ENCODE measurements at regions not wholly inside any gene's neighbourhood (a gene's known extent, or its start where the extent isn't known, plus 50 kb on each side); places are given as distances from the start of the nearest gene placed in this dataset.

GRCh38 chr6:12533586-12533985, 183.0 kb upstream of the PHACTR1 start:
- Mint-ChIP-seq H3K27me3 (ENCODE audit: low read depth, unreplicated experiment) (no peaks in the 10 kb centered on the region), H3K9me3 (ENCODE audit: unreplicated experiment) (no peaks in the 10 kb centered on the region), H3K4me1 (ENCODE audit: low read depth, unreplicated experiment) (peaks cover 19% of the 10 kb centered on the region), H3K36me3 (ENCODE audit: low read depth, unreplicated experiment) (no peaks in the 10 kb centered on the region), H3K27ac (ENCODE audit: unreplicated experiment) (no peak overlapping the region), H3K4me3 (ENCODE audit: unreplicated experiment) (no peak overlapping the region)
- H4K20me1 ChIP-seq (ENCODE audit: insufficient read depth, low read length) = no peaks in the 10 kb centered on the region
- DNase-seq (ENCODE audit: low read depth) (no peak), FAIRE-seq (no peak)
- H3K27ac ChIP-seq (ENCODE audit: low read depth, low read length) = no peak overlapping the region
- H3K4me1 ChIP-seq (ENCODE audit: insufficient read depth, low read length) = peaks cover 13% of the 10 kb centered on the region
- no peaks in the 10 kb centered on the region for H3K9me3 ChIP-seq (ENCODE audit: insufficient read depth, low read depth, low read length)
- no peak overlapping the region for H2AFZ ChIP-seq (ENCODE audit: low read depth, low read length)
- no peak overlapping the region for H3K4me2 ChIP-seq (ENCODE audit: low read length)
- TF ChIP-seq CTCF (IDR thresholded peaks at IDR 0.05; ENCODE audit: insufficient read depth, low read depth, low read length) = no peak
- no peak for TF ChIP-seq EZH2 (IDR thresholded peaks at IDR 0.05; ENCODE audit: insufficient read depth, low read length)
- no peak overlapping the region for H3K4me3 ChIP-seq (ENCODE audit: insufficient read depth, low read depth, low read length)
- H3K36me3 ChIP-seq (ENCODE audit: insufficient read depth, low read length) = no peaks in the 10 kb centered on the region
- no peak overlapping the region for H3K9ac ChIP-seq (ENCODE audit: low read length)
- H3K79me2 ChIP-seq (ENCODE audit: insufficient read depth, low read length) = no peaks in the 10 kb centered on the region
- H3K27me3 ChIP-seq (ENCODE audit: insufficient read depth, low read length) = no peaks in the 10 kb centered on the region

- Histone ChIP-seq H3K4me2 (ENCODE audit: low read length) (no peak overlapping the region), H3K4me1 (ENCODE audit: insufficient read depth, low read length) (peaks cover 19% of the 10 kb centered on the region), H3K79me2 (ENCODE audit: insufficient read depth, low read length) (no peaks in the 10 kb centered on the region), H3K36me3 (ENCODE audit: insufficient read depth, low read length) (no peaks in the 10 kb centered on the region), H4K20me1 (ENCODE audit: insufficient read depth, low read length) (no peaks in the 10 kb centered on the region), H3K9ac (ENCODE audit: low read length) (no peak overlapping the region), H3K4me3 (ENCODE audit: insufficient read depth, low read depth, low read length) (no peak overlapping the region), H3K9me3 (ENCODE audit: insufficient read depth, low read depth, low read length) (no peaks in the 10 kb centered on the region), H3K27me3 (ENCODE audit: insufficient read depth, low read length) (no peaks in the 10 kb centered on the region), H2AFZ (ENCODE audit: low read depth, low read length) (no peak overlapping the region), H3K27ac (ENCODE audit: low read depth, low read length) (no peak overlapping the region)
- no peak overlapping the region for H3K27ac Mint-ChIP-seq (ENCODE audit: unreplicated experiment)
- H3K9me3 Mint-ChIP-seq (ENCODE audit: unreplicated experiment) = no peaks in the 10 kb centered on the region
- peak; percentile 11 for DNase-seq (ENCODE audit: low read depth)
- no peaks in the 10 kb centered on the region for H3K27me3 Mint-ChIP-seq (ENCODE audit: low read depth, unreplicated experiment)
- H3K4me1 Mint-ChIP-seq (ENCODE audit: low read depth, unreplicated experiment) = peaks cover 20% of the 10 kb centered on the region
- TF ChIP-seq CTCF (IDR thresholded peaks at IDR 0.05; ENCODE audit: insufficient read depth, low read depth, low read length) (no peak), EZH2 (IDR thresholded peaks at IDR 0.05; ENCODE audit: insufficient read depth, low read length) (no peak)
- H3K4me3 Mint-ChIP-seq (ENCODE audit: unreplicated experiment) = no peak overlapping the region
- no peaks in the 10 kb centered on the region for H3K36me3 Mint-ChIP-seq (ENCODE audit: low read depth, unreplicated experiment)
- no peak for FAIRE-seq
Measured at GRCh38 chr6:12534069-12534853, 182.3 kb upstream of the PHACTR1 start.

Data from astrocyte (in vitro differentiated cells and primary cell).